ENCODE measurements at regions not wholly inside any gene's neighbourhood (a gene's known extent, or its start where the extent isn't known, plus 50 kb on each side); places are given as distances from the start of the nearest gene placed in this dataset.

DNA sequence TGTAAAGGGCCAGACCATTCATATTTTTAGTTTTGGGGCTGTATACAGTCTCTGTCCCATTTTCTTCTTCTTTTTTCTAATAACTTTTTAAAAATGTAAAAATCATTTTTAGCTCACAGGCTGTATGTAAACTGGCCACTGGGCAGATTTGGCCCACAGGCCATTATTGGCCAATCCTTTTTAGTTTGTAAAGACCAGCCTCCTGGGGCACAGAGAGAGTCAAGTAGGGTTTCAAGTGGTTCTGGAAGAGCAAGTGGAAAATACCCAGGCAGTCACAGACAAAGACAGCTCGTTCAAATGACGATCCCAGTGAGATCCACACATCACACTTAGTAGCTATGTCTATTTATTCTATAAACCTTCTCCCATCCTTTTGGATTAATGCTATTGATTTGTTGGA lies 150.2 kb upstream of the ARHGAP20 start:
- H3K4me3 ChIP-seq (ENCODE audit: low read depth, low read length) = no peak overlapping the region
- no peaks in the 10 kb centered on the region for H3K36me3 ChIP-seq (ENCODE audit: control insufficient read depth, insufficient read depth, low read length)
- no peak for TF ChIP-seq CTCF (IDR thresholded peaks at IDR 0.05; ENCODE audit: insufficient read depth, low read length, poor library complexity, severe bottlenecking)
- H3K27me3 ChIP-seq (ENCODE audit: control insufficient read depth, insufficient read depth, low read length) = no peaks in the 10 kb centered on the region
- no peak for DNase-seq (ENCODE audit: low read depth)

GRCh38 chr11:110860461-110860860 lies 148.2 kb upstream of the ARHGAP20 start:
- H3K4me3 ChIP-seq (ENCODE audit: low read depth, low read length) = no peak overlapping the region
- DNase-seq (ENCODE audit: low read depth) = no peak
- H3K27me3 ChIP-seq (ENCODE audit: control insufficient read depth, insufficient read depth, low read length) = no peaks in the 10 kb centered on the region
- no peaks in the 10 kb centered on the region for H3K36me3 ChIP-seq (ENCODE audit: control insufficient read depth, insufficient read depth, low read length)
- TF ChIP-seq CTCF (IDR thresholded peaks at IDR 0.05; ENCODE audit: insufficient read depth, low read length, poor library complexity, severe bottlenecking) = no peak

GRCh38 chr11:110859998-110860397 lies 147.8 kb upstream of the ARHGAP20 start:
- TF ChIP-seq CTCF (IDR thresholded peaks at IDR 0.05; ENCODE audit: insufficient read depth, low read length, poor library complexity, severe bottlenecking) = no peak
- Histone ChIP-seq H3K27me3 (ENCODE audit: control insufficient read depth, insufficient read depth, low read length) (no peaks in the 10 kb centered on the region), H3K36me3 (ENCODE audit: control insufficient read depth, insufficient read depth, low read length) (no peaks in the 10 kb centered on the region), H3K4me3 (ENCODE audit: low read depth, low read length) (no peak overlapping the region)
- no peak for DNase-seq (ENCODE audit: low read depth)

DNA sequence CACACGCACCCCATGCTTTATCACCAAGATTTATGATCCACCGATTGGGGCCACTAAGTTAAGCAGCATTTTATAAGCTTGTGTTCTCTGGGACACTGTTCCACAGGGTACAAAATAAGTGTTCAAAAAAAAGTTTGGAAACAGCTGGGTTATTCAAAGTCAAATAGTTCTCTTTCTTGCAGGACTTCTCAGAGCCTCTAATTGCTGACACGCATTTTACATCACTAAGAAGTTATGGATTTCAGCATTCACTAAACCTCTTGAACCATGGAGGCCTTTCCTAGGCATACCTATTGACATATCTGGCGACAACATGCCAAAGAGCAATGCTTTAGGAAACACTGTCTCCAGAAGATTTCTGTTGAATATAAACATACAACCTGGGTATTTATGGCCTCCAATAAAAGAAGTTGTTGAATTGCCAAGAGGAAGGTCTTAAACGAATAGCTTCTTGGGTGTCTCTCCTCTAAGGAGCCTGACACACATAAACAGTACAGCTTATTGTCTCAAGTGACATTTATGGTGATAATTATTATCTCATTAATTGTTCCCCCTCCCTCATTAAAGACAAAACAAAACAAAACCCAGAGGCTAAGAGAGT lies 147.1 kb upstream of the ARHGAP20 start:
- H3K27me3 ChIP-seq (ENCODE audit: control insufficient read depth, insufficient read depth, low read length) = no peaks in the 10 kb centered on the region
- H3K36me3 ChIP-seq (ENCODE audit: control insufficient read depth, insufficient read depth, low read length) = no peaks in the 10 kb centered on the region
- no peak for TF ChIP-seq CTCF (IDR thresholded peaks at IDR 0.05; ENCODE audit: insufficient read depth, low read length, poor library complexity, severe bottlenecking)
- H3K4me3 ChIP-seq (ENCODE audit: low read depth, low read length) = no peak overlapping the region
- DNase-seq (ENCODE audit: low read depth) = no peak

DNA sequence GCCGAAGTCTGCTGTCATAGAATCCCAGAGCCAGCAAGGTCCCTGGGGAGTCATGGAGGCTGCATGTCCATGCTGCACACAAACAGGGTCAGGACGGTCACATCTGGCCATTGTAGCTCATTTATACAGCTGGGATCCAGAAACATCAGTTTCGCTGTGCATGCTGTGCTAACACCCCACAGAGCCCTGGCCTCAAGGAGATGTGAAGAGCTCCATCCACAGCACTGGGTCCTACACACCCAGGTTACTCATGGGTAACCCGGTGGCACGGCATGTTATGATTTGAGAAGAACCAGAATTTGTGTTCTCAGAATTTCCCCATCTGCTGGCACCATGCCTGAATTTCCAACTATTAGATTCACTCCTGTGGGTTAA lies 146.3 kb upstream of the ARHGAP20 start:
- TF ChIP-seq CTCF (IDR thresholded peaks at IDR 0.05; ENCODE audit: insufficient read depth, low read length, poor library complexity, severe bottlenecking) = no peak
- Histone ChIP-seq H3K36me3 (ENCODE audit: control insufficient read depth, insufficient read depth, low read length) (no peaks in the 10 kb centered on the region), H3K27me3 (ENCODE audit: control insufficient read depth, insufficient read depth, low read length) (no peaks in the 10 kb centered on the region), H3K4me3 (ENCODE audit: low read depth, low read length) (no peak overlapping the region)
- no peak for DNase-seq (ENCODE audit: low read depth)

- no peak for DNase-seq (ENCODE audit: low read depth)
- no peaks in the 10 kb centered on the region for H3K36me3 ChIP-seq (ENCODE audit: control insufficient read depth, insufficient read depth, low read length)
- no peak for TF ChIP-seq CTCF (IDR thresholded peaks at IDR 0.05; ENCODE audit: insufficient read depth, low read length, poor library complexity, severe bottlenecking)
- no peak overlapping the region for H3K4me3 ChIP-seq (ENCODE audit: low read depth, low read length)
- H3K27me3 ChIP-seq (ENCODE audit: control insufficient read depth, insufficient read depth, low read length) = no peaks in the 10 kb centered on the region
These were observed 145.8 kb upstream of the ARHGAP20 start for GRCh38 chr11:110857892-110858546.
